ENCODE measurements at regions not wholly inside any gene's neighbourhood (a gene's known extent, or its start where the extent isn't known, plus 50 kb on each side); places are given as distances from the start of the nearest gene placed in this dataset.

DNA sequence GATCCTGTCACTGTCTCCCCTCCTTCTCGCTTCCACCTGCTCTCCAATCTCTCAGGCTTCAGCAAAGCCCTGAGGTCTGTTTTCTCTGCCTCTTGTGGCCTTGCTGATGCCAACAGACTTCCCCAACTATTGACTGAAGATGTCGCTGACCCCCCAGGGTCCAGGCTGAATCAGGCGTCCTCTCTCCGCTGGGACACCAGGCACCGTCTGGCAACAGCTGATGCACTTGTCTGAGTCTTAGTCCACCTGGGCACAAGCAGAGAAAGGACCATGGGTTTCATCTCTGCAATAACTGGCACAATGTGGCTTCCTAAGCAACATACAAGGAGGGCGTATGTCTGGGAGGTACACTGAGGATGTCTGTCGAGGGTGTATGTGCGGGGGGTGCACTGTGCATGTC lies 248.7 kb upstream of the MYT1L start:
- Mint-ChIP-seq H3K36me3 (ENCODE audit: low read depth) (no peaks in the 10 kb centered on the region), H3K4me1 (no peaks in the 10 kb centered on the region), H3K27ac (no peak overlapping the region), H3K4me3 (no peak overlapping the region), H3K9me3 (no peaks in the 10 kb centered on the region), H3K27me3 (ENCODE audit: insufficient read depth) (no peaks in the 10 kb centered on the region)
- Histone ChIP-seq H3K4me3 (ENCODE audit: low read length) (no peak overlapping the region), H3K27me3 (ENCODE audit: control insufficient read depth, insufficient read depth, low read length, poor library complexity, severe bottlenecking) (no peaks in the 10 kb centered on the region), H3K36me3 (ENCODE audit: control insufficient read depth, insufficient read depth, low read length) (no peaks in the 10 kb centered on the region), H3K9me3 (ENCODE audit: control insufficient read depth, low read length) (no peaks in the 10 kb centered on the region), H3K4me1 (ENCODE audit: control insufficient read depth, insufficient read depth, low read length) (no peaks in the 10 kb centered on the region), H3K27ac (ENCODE audit: low read depth, low read length) (no peak overlapping the region), H3K9ac (ENCODE audit: extremely low read depth, low read length, poor library complexity, severe bottlenecking) (no peak overlapping the region)
- WGBS, 2 experiments (ENCODE audit: insufficient coverage in 1 of 2, insufficient read length in 1 of 2), result 76 to 95% methylated on average over 3 to 8 of the region's 8 CpGs
- DNase-seq, result peak; percentile 36
- TF ChIP-seq, protein P1, sequence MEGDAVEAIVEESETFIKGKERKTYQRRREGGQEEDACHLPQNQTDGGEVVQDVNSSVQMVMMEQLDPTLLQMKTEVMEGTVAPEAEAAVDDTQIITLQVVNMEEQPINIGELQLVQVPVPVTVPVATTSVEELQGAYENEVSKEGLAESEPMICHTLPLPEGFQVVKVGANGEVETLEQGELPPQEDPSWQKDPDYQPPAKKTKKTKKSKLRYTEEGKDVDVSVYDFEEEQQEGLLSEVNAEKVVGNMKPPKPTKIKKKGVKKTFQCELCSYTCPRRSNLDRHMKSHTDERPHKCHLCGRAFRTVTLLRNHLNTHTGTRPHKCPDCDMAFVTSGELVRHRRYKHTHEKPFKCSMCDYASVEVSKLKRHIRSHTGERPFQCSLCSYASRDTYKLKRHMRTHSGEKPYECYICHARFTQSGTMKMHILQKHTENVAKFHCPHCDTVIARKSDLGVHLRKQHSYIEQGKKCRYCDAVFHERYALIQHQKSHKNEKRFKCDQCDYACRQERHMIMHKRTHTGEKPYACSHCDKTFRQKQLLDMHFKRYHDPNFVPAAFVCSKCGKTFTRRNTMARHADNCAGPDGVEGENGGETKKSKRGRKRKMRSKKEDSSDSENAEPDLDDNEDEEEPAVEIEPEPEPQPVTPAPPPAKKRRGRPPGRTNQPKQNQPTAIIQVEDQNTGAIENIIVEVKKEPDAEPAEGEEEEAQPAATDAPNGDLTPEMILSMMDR (conservative IDR thresholded peaks at IDR 0.05), result no peak

DNA sequence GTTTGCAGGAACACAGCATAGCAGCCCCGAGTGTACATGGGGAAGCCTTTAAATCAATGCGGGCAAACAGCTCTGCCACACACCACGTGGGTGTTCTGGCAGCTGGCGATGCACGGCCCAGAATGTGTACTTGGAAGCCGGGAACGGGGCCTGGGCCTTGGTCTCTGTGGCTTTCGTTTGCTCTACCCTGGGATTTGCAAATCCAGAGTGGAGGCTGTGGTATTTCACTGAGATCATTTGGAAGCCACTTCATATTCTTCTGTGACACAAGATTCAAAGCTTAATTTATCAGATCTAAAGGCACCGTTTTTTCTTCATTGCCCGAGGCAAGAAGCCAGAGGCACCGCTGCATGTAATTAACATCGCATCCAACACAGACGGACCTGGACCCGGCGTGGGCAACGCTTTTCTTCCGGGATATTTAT lies 246.3 kb upstream of the MYT1L start:
- Histone ChIP-seq H3K4me1 (ENCODE audit: control insufficient read depth, insufficient read depth, low read length) (no peaks in the 10 kb centered on the region), H3K4me3 (ENCODE audit: low read length) (no peak overlapping the region), H3K9me3 (ENCODE audit: control insufficient read depth, low read length) (peaks cover 16% of the 10 kb centered on the region), H3K27ac (ENCODE audit: low read depth, low read length) (no peak overlapping the region), H3K36me3 (ENCODE audit: control insufficient read depth, insufficient read depth, low read length) (no peaks in the 10 kb centered on the region), H3K27me3 (ENCODE audit: control insufficient read depth, insufficient read depth, low read length, poor library complexity, severe bottlenecking) (no peaks in the 10 kb centered on the region), H3K9ac (ENCODE audit: extremely low read depth, low read length, poor library complexity, severe bottlenecking) (no peak overlapping the region)
- Mint-ChIP-seq H3K27ac (no peak overlapping the region), H3K4me1 (no peaks in the 10 kb centered on the region), H3K4me3 (no peak overlapping the region), H3K9me3 (no peaks in the 10 kb centered on the region), H3K27me3 (ENCODE audit: insufficient read depth) (no peaks in the 10 kb centered on the region), H3K36me3 (ENCODE audit: low read depth) (no peaks in the 10 kb centered on the region)
- peak; percentile 23 for DNase-seq
- TF ChIP-seq, protein P1 (conservative IDR thresholded peaks at IDR 0.05), result no peak
- whole genome bisulfite sequencing, 2 experiments (ENCODE audit: insufficient coverage in 1 of 2, insufficient read length in 1 of 2), result 91 to 93% methylated on average over 6 to 17 of the region's 17 CpGs

DNA sequence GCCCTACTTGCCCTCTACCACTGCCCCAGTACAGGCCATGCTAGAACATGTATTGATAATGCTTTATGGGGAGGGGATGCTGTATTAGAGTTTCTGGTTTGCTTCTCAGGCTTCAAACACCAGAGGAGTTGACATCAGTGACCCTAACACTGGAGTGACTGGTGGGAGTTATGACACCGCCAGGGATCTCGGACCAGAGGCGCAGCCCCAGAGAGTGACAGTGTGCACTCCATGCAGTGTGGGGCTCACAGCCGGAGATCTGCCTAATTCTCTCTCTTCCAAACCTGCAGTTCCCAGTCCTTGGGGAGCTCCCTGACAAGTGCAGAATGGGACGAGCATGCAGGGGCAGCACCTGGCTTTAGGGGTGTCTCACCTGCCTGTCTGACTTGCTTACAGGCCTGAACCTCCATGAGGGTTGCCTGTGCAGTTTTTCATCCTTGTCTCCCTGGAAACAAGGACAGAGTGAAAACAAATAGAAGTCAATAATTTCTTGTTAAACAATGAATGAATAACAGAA lies 244.9 kb upstream of the MYT1L start:
- no peaks in the 10 kb centered on the region for H3K4me1 Mint-ChIP-seq
- H3K4me3 Mint-ChIP-seq, result no peak overlapping the region
- H3K27ac Mint-ChIP-seq, result no peak overlapping the region
- Histone ChIP-seq H3K36me3 (ENCODE audit: control insufficient read depth, insufficient read depth, low read length) (no peaks in the 10 kb centered on the region), H3K4me3 (ENCODE audit: low read length) (no peak overlapping the region), H3K9ac (ENCODE audit: extremely low read depth, low read length, poor library complexity, severe bottlenecking) (no peak overlapping the region), H3K27ac (ENCODE audit: low read depth, low read length) (no peak overlapping the region), H3K27me3 (ENCODE audit: control insufficient read depth, insufficient read depth, low read length, poor library complexity, severe bottlenecking) (no peaks in the 10 kb centered on the region), H3K4me1 (ENCODE audit: control insufficient read depth, insufficient read depth, low read length) (no peaks in the 10 kb centered on the region), H3K9me3 (ENCODE audit: control insufficient read depth, low read length) (peaks cover 17% of the 10 kb centered on the region)
- DNase-seq, result peak; percentile 24
- WGBS, 2 experiments (ENCODE audit: insufficient coverage in 1 of 2, insufficient read length in 1 of 2), result 94 to 98% methylated on average over 5 of the region's 5 CpGs
- H3K9me3 Mint-ChIP-seq, result no peaks in the 10 kb centered on the region
- H3K36me3 Mint-ChIP-seq (ENCODE audit: low read depth), result no peaks in the 10 kb centered on the region
- no peaks in the 10 kb centered on the region for H3K27me3 Mint-ChIP-seq (ENCODE audit: insufficient read depth)
- TF ChIP-seq, protein P1 (conservative IDR thresholded peaks at IDR 0.05), result no peak
